ENCODE measurements at regions not wholly inside any gene's neighbourhood (a gene's known extent, or its start where the extent isn't known, plus 50 kb on each side); places are given as distances from the start of the nearest gene placed in this dataset.

GRCh38 chr14:101025696-101026095 lies 122.2 kb upstream of the RTL1 start:
- DNase-seq (ENCODE audit: low spot score) = no peak

- DNase-seq (ENCODE audit: low spot score) = no peak
Observed at GRCh38 chr14:101026341-101026740, 122.8 kb upstream of the RTL1 start.

- no peak for DNase-seq (ENCODE audit: low spot score)
Observed at GRCh38 chr14:101027291-101027690, 123.8 kb upstream of the RTL1 start.

- no peak for DNase-seq (ENCODE audit: low spot score)
Observed at GRCh38 chr14:101027966-101028365, 124.4 kb upstream of the RTL1 start.

GRCh38 chr14:101028971-101029667 lies 125.6 kb upstream of the RTL1 start:
- DNase-seq (ENCODE audit: low spot score) = no peak

- no peak for DNase-seq (ENCODE audit: low spot score)
Observed at GRCh38 chr14:101029668-101030290, 126.3 kb upstream of the RTL1 start.

- no peak for DNase-seq (ENCODE audit: low spot score)
Observed at GRCh38 chr14:101030586-101030985, 127.1 kb upstream of the RTL1 start.

GRCh38 chr14:101031186-101031585 lies 127.7 kb upstream of the RTL1 start:
- DNase-seq (ENCODE audit: low spot score) = no peak

- DNase-seq (ENCODE audit: low spot score) = no peak
Observed at GRCh38 chr14:101031721-101032120, 128.2 kb upstream of the RTL1 start.

- DNase-seq (ENCODE audit: low spot score) = no peak
Observed at GRCh38 chr14:101032433-101032832, 128.9 kb upstream of the RTL1 start.

GRCh38 chr14:101033006-101033405 lies 129.5 kb upstream of the RTL1 start:
- DNase-seq (ENCODE audit: low spot score) = no peak

GRCh38 chr14:101033446-101034165 lies 130.1 kb upstream of the RTL1 start:
- DNase-seq (ENCODE audit: low spot score) = no peak

GRCh38 chr14:101034986-101035385 lies 131.5 kb upstream of the RTL1 start:
- DNase-seq (ENCODE audit: low spot score) = no peak

- no peak for DNase-seq (ENCODE audit: low spot score)
Observed at GRCh38 chr14:101035466-101036225, 132.1 kb upstream of the RTL1 start.

- DNase-seq (ENCODE audit: low spot score) = no peak
Observed at GRCh38 chr14:101037021-101037817, 133.7 kb upstream of the RTL1 start.

GRCh38 chr14:101039031-101039754 lies 135.7 kb upstream of the RTL1 start:
- no peak for DNase-seq (ENCODE audit: low spot score)

GRCh38 chr14:101039755-101040138 lies 136.2 kb upstream of the RTL1 start:
- DNase-seq (ENCODE audit: low spot score) = no peak

- DNase-seq (ENCODE audit: low spot score) = no peak
Observed at GRCh38 chr14:101040538-101041442, 137.3 kb upstream of the RTL1 start.

- no peak for DNase-seq (ENCODE audit: low spot score)
Observed at GRCh38 chr14:101043891-101044290, 140.4 kb upstream of the RTL1 start.

GRCh38 chr14:101044741-101045140 lies 141.2 kb upstream of the RTL1 start:
- DNase-seq (ENCODE audit: low spot score) = no peak

Measured in hematopoietic multipotent progenitor cell treated with erythropoietin and hydrocortisone succinate and interleukin-3 and kit ligand, for 17 days (in vitro differentiated cells).